ENCODE measurements at regions not wholly inside any gene's neighbourhood (a gene's known extent, or its start where the extent isn't known, plus 50 kb on each side); places are given as distances from the start of the nearest gene placed in this dataset.

- DNase-seq (no peak), ATAC-seq (no peak)
- no peaks in the 10 kb centered on the region for H3K27me3 ChIP-seq
- 65 to 70% (median 66%) methylated on average over 4 of the region's 4 CpGs for WGBS, 4 donors
- H3K27ac ChIP-seq = no peak overlapping the region
- no peaks in the 10 kb centered on the region for H3K36me3 ChIP-seq
- no peak overlapping the region for H3K4me3 ChIP-seq
- TF ChIP-seq POLR2A (IDR thresholded peaks at IDR 0.05) (no peak), CTCF (IDR thresholded peaks at IDR 0.05) (no peak)
- no peaks in the 10 kb centered on the region for H3K4me1 ChIP-seq
- intact Hi-C loops (cut with DNase I) = no loop called here
- no peaks in the 10 kb centered on the region for H3K9me3 ChIP-seq
These were observed 401.2 kb upstream of the MANEA start for GRCh38 chr6:95175927-95176675.

GRCh38 chr6:95185874-95186273, 391.5 kb upstream of the MANEA start:
- DNase-seq = no peak
- H3K9me3 ChIP-seq = no peaks in the 10 kb centered on the region
- intact Hi-C loops (cut with DNase I) = no loop called here
- no peaks in the 10 kb centered on the region for H3K4me1 ChIP-seq
- no peak overlapping the region for H3K27ac ChIP-seq
- no peaks in the 10 kb centered on the region for H3K27me3 ChIP-seq
- WGBS, 4 donors = 25 to 49% (median 35%) methylated on average over 2 of the region's 2 CpGs
- no peak overlapping the region for H3K4me3 ChIP-seq
- TF ChIP-seq POLR2A (IDR thresholded peaks at IDR 0.05) (no peak), CTCF (IDR thresholded peaks at IDR 0.05) (peak in 1 of 12 donors; percentile 15)
- ATAC-seq = no peak
- H3K36me3 ChIP-seq = no peaks in the 10 kb centered on the region

- TF ChIP-seq POLR2A (IDR thresholded peaks at IDR 0.05) = no peak
- H3K27me3 ChIP-seq = no peaks in the 10 kb centered on the region
- DNase-seq = no peak
- WGBS, 4 donors = 69 to 72% (median 71%) methylated on average over 1 of the region's 1 CpG
- H3K9me3 ChIP-seq = no peaks in the 10 kb centered on the region
- no peaks in the 10 kb centered on the region for H3K4me1 ChIP-seq
- no peaks in the 10 kb centered on the region for H3K36me3 ChIP-seq
- intact Hi-C loops (cut with DNase I) = no loop called here
- H3K27ac ChIP-seq = no peak overlapping the region
- no peak for ATAC-seq
- H3K4me3 ChIP-seq = no peak overlapping the region
These were observed 390.6 kb upstream of the MANEA start for GRCh38 chr6:95186710-95187109.

- WGBS, 4 donors = 74 to 80% (median 77%) methylated on average over 3 of the region's 3 CpGs
- Histone ChIP-seq H3K27me3 (no peaks in the 10 kb centered on the region), H3K27ac (no peak overlapping the region), H3K36me3 (no peaks in the 10 kb centered on the region), H3K4me1 (no peaks in the 10 kb centered on the region), H3K4me3 (no peak overlapping the region), H3K9me3 (no peaks in the 10 kb centered on the region)
- DNase-seq = no peak
- no peak for ATAC-seq
- TF ChIP-seq CTCF (IDR thresholded peaks at IDR 0.05) (no peak), POLR2A (IDR thresholded peaks at IDR 0.05) (no peak)
- intact Hi-C loops (cut with DNase I) = no loop called here
These were observed 379.7 kb upstream of the MANEA start for GRCh38 chr6:95197590-95197989.

All from heart left ventricle (tissue), 16 donors.